WTC11 (cell line): ENCODE measurements at regions not wholly inside any gene's neighbourhood (a gene's known extent, or its start where the extent isn't known, plus 50 kb on each side); places are given as distances from the start of the nearest gene placed in this dataset.

Experiments used
- ATAC-seq: fragments of 200-7000 bp; cut with Tn5 transposase; 2 replicates; pipeline ENCODE4 v1.10.0; 2021; ENCODE audit warnings: mild to moderate bottlenecking, moderate library complexity
- CTCF ChIA-PET: fragments of 300-600 bp; sonication (Branson Sonifier 250); formaldehyde crosslinking; loops from one replicate; lab custom pipeline; 2021; ENCODE audit warnings: antibody characterized with exemption; lab: Charles Lee
- POLR2A ChIA-PET: fragments of 350-600 bp; sonication (Branson Sonifier 250); formaldehyde crosslinking; loops from one replicate; lab custom pipeline; 2021; ENCODE audit warnings: antibody characterized with exemption; lab: Charles Lee
- DNase-seq: peaks from one replicate; pipeline ENCODE4 v3.0.0; 2021; ENCODE audit warnings: low spot score
- H3K27ac Mint-ChIP-seq: 2 replicates; pipeline ENCODE4 v1.8.0; 2021; ENCODE audit warnings: mixed read lengths
- H3K27me3 Mint-ChIP-seq: 2 replicates; pipeline ENCODE4 v1.8.0; 2021; ENCODE audit warnings: low read depth, mild to moderate bottlenecking, moderate library complexity, mixed read lengths
- H3K36me3 Mint-ChIP-seq: 2 replicates; pipeline ENCODE4 v1.8.0; 2021; ENCODE audit warnings: mixed read lengths
- H3K4me1 Mint-ChIP-seq: 2 replicates; pipeline ENCODE4 v1.8.0; 2022; ENCODE audit warnings: mixed read lengths
- H3K4me3 Mint-ChIP-seq: 2 replicates; pipeline ENCODE4 v1.8.0; 2021; ENCODE audit warnings: mild to moderate bottlenecking, moderate library complexity, mixed read lengths
- H3K9me3 Mint-ChIP-seq: 2 replicates; pipeline ENCODE4 v1.8.0; 2021; ENCODE audit warnings: mixed read lengths
- ARID4B ChIP-seq: sonication (generic); formaldehyde crosslinking; IDR thresholded peaks from 2 replicates; pipeline ENCODE4 v1.8.0; 2023; ENCODE audit warnings: missing genetic modification reagents, mild to moderate bottlenecking, borderline replicate concordance
- CBFB ChIP-seq: sonication (generic); formaldehyde crosslinking; IDR thresholded peaks from 2 replicates; pipeline ENCODE4 v1.8.1; 2022; ENCODE audit warnings: mild to moderate bottlenecking, low read depth, missing genetic modification reagents
- E2F1 ChIP-seq: sonication (generic); formaldehyde crosslinking; IDR thresholded peaks from 2 replicates; pipeline ENCODE4 v1.8.0; 2022; ENCODE audit warnings: mild to moderate bottlenecking, missing genetic modification reagents
- ELF4 ChIP-seq: sonication (generic); formaldehyde crosslinking; IDR thresholded peaks from 2 replicates; pipeline ENCODE4 v1.8.1; 2022; ENCODE audit warnings: low read depth, mild to moderate bottlenecking, moderate library complexity, missing genetic modification reagents
- EMX1 ChIP-seq: fragments of 250-450 bp; sonication (Bioruptor Pico); IDR thresholded peaks from 2 replicates; pipeline ENCODE4 v1.8.0; 2021; ENCODE audit warnings: mild to moderate bottlenecking
- ERG ChIP-seq: fragments of 250-450 bp; sonication (Bioruptor Pico); IDR thresholded peaks from 2 replicates; pipeline ENCODE4 v1.8.0; 2021; ENCODE audit warnings: mild to moderate bottlenecking
- ETV6 ChIP-seq: sonication (generic); formaldehyde crosslinking; IDR thresholded peaks from 2 replicates; pipeline ENCODE4 v1.8.1; 2022; ENCODE audit warnings: mild to moderate bottlenecking, missing genetic modification reagents
- FOXJ3 ChIP-seq: sonication (generic); formaldehyde crosslinking; IDR thresholded peaks from 2 replicates; pipeline ENCODE4 v1.9.0; 2021; ENCODE audit warnings: missing genetic modification reagents, mild to moderate bottlenecking, borderline replicate concordance
- KAT7 ChIP-seq: sonication (generic); formaldehyde crosslinking; IDR thresholded peaks from 2 replicates; pipeline ENCODE4 v1.8.1; 2023; ENCODE audit warnings: missing genetic modification reagents, mild to moderate bottlenecking, borderline replicate concordance
- MYBL2 ChIP-seq: sonication (generic); formaldehyde crosslinking; IDR thresholded peaks from 2 replicates; pipeline ENCODE4 v1.8.1; 2023; ENCODE audit warnings: mild to moderate bottlenecking, moderate library complexity, missing genetic modification reagents
- USF1 ChIP-seq: sonication (generic); formaldehyde crosslinking; IDR thresholded peaks from 2 replicates; pipeline ENCODE4 v1.8.0; 2022; ENCODE audit warnings: mild to moderate bottlenecking, missing genetic modification reagents
- ZNF121 ChIP-seq: sonication (generic); formaldehyde crosslinking; IDR thresholded peaks from 2 replicates; pipeline ENCODE4 v1.8.0; 2023; ENCODE audit warnings: missing genetic modification reagents
- ZNF232 ChIP-seq: sonication (generic); formaldehyde crosslinking; IDR thresholded peaks from 2 replicates; pipeline ENCODE4 v1.8.0; 2022; ENCODE audit warnings: mild to moderate bottlenecking, missing genetic modification reagents
- ZNF263 ChIP-seq: sonication (generic); formaldehyde crosslinking; IDR thresholded peaks from 2 replicates; pipeline ENCODE4 v1.8.1; 2022; ENCODE audit warnings: low read depth, mild to moderate bottlenecking, moderate library complexity, missing genetic modification reagents
- ZNF416 ChIP-seq: fragments of 250-450 bp; sonication (Bioruptor Pico); IDR thresholded peaks from 2 replicates; pipeline ENCODE4 v1.9.0; 2021; ENCODE audit warnings: mild to moderate bottlenecking, inconsistent platforms
- TF ChIP-seq, protein P1 (sequence below): sonication (generic); formaldehyde crosslinking; conservative IDR thresholded peaks from 2 replicates; pipeline ENCODE4 v1.8.1; 2023; ENCODE audit warnings: mild to moderate bottlenecking, low read depth, missing genetic modification reagents, moderate library complexity
- TF ChIP-seq, protein P2 (sequence below): sonication (generic); formaldehyde crosslinking; IDR thresholded peaks from 2 replicates; pipeline ENCODE4 v1.8.1; 2023; ENCODE audit warnings: mild to moderate bottlenecking, moderate library complexity, missing genetic modification reagents
- TF ChIP-seq, protein P3 (sequence below): sonication (generic); formaldehyde crosslinking; IDR thresholded peaks from 2 replicates; pipeline ENCODE4 v1.8.1; 2023; ENCODE audit warnings: mild to moderate bottlenecking, missing genetic modification reagents

GRCh38 chr16:59411961-59412841 is 678.1 kb upstream of the GOT2 start:
- POLR2A ChIA-PET = no interaction called here
- no peaks in the 10 kb centered on the region for H3K27me3 Mint-ChIP-seq
- TF ChIP-seq ERG (CRISPR knock-in tag) (no peak), EMX1 (CRISPR knock-in tag) (no peak), USF1 (CRISPR knock-in tag) (no peak), MYBL2 (CRISPR knock-in tag) (no peak), ZNF121 (CRISPR knock-in tag) (no peak), ELF4 (CRISPR knock-in tag) (no peak), ETV6 (CRISPR knock-in tag) (no peak), ZNF263 (CRISPR knock-in tag) (no peak), KAT7 (CRISPR knock-in tag) (no peak), ZNF232 (CRISPR knock-in tag) (no peak), ZNF416 (CRISPR knock-in tag) (no peak), E2F1 (CRISPR knock-in tag) (no peak), ARID4B (CRISPR knock-in tag) (no peak), FOXJ3 (CRISPR knock-in tag) (no peak), CBFB (CRISPR knock-in tag) (no peak)
- TF ChIP-seq, protein P1, sequence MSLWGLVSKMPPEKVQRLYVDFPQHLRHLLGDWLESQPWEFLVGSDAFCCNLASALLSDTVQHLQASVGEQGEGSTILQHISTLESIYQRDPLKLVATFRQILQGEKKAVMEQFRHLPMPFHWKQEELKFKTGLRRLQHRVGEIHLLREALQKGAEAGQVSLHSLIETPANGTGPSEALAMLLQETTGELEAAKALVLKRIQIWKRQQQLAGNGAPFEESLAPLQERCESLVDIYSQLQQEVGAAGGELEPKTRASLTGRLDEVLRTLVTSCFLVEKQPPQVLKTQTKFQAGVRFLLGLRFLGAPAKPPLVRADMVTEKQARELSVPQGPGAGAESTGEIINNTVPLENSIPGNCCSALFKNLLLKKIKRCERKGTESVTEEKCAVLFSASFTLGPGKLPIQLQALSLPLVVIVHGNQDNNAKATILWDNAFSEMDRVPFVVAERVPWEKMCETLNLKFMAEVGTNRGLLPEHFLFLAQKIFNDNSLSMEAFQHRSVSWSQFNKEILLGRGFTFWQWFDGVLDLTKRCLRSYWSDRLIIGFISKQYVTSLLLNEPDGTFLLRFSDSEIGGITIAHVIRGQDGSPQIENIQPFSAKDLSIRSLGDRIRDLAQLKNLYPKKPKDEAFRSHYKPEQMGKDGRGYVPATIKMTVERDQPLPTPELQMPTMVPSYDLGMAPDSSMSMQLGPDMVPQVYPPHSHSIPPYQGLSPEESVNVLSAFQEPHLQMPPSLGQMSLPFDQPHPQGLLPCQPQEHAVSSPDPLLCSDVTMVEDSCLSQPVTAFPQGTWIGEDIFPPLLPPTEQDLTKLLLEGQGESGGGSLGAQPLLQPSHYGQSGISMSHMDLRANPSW (CRISPR knock-in tag) = no peak
- TF ChIP-seq, protein P2, sequence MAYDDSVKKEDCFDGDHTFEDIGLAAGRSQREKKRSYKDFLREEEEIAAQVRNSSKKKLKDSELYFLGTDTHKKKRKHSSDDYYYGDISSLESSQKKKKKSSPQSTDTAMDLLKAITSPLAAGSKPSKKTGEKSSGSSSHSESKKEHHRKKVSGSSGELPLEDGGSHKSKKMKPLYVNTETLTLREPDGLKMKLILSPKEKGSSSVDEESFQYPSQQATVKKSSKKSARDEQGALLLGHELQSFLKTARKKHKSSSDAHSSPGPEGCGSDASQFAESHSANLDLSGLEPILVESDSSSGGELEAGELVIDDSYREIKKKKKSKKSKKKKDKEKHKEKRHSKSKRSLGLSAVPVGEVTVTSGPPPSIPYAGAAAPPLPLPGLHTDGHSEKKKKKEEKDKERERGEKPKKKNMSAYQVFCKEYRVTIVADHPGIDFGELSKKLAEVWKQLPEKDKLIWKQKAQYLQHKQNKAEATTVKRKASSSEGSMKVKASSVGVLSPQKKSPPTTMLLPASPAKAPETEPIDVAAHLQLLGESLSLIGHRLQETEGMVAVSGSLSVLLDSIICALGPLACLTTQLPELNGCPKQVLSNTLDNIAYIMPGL = no peak
- TF ChIP-seq, protein P3, sequence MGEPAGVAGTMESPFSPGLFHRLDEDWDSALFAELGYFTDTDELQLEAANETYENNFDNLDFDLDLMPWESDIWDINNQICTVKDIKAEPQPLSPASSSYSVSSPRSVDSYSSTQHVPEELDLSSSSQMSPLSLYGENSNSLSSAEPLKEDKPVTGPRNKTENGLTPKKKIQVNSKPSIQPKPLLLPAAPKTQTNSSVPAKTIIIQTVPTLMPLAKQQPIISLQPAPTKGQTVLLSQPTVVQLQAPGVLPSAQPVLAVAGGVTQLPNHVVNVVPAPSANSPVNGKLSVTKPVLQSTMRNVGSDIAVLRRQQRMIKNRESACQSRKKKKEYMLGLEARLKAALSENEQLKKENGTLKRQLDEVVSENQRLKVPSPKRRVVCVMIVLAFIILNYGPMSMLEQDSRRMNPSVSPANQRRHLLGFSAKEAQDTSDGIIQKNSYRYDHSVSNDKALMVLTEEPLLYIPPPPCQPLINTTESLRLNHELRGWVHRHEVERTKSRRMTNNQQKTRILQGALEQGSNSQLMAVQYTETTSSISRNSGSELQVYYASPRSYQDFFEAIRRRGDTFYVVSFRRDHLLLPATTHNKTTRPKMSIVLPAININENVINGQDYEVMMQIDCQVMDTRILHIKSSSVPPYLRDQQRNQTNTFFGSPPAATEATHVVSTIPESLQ (CRISPR knock-in tag) = no peak
- no peaks in the 10 kb centered on the region for H3K36me3 Mint-ChIP-seq
- peaks cover 3% of the 10 kb centered on the region for H3K4me1 Mint-ChIP-seq
- H3K9me3 Mint-ChIP-seq = peaks cover 11% of the 10 kb centered on the region
- no peak overlapping the region for H3K4me3 Mint-ChIP-seq
- DNase-seq (no peak), ATAC-seq (peak; percentile 78)
- CTCF ChIA-PET = no interaction called here
- no peak overlapping the region for H3K27ac Mint-ChIP-seq
